ENCODE measurements at regions not wholly inside any gene's neighbourhood (a gene's known extent, or its start where the extent isn't known, plus 50 kb on each side); places are given as distances from the start of the nearest gene placed in this dataset.
A peak's percentile ranks its signal among the peaks of the same experiment; 100 is the strongest.

DNA sequence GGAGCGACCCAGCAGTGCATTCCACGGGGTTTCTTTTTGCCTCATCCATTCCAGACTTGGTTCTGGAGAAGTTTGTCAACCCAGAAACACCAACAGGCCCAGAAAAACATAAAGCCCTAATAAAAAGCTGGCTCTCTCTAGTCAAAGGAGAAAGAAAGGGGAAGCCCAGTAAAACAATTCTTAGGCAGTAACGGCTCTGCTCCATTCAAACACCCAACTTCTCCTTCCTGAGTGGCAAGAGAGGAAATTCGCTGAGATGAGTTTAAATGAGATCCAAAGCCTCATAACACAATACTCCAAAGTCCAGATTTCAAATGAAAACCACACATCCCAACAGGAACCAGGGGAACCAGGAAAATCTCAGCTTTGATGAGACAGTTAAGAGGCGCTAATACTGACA, 179.9 kb downstream of the RPIA start:
- no peak overlapping the region for H3K4me3 ChIP-seq (ENCODE audit: low read depth, low read length, poor library complexity, severe bottlenecking)
- TF ChIP-seq, protein P1, sequence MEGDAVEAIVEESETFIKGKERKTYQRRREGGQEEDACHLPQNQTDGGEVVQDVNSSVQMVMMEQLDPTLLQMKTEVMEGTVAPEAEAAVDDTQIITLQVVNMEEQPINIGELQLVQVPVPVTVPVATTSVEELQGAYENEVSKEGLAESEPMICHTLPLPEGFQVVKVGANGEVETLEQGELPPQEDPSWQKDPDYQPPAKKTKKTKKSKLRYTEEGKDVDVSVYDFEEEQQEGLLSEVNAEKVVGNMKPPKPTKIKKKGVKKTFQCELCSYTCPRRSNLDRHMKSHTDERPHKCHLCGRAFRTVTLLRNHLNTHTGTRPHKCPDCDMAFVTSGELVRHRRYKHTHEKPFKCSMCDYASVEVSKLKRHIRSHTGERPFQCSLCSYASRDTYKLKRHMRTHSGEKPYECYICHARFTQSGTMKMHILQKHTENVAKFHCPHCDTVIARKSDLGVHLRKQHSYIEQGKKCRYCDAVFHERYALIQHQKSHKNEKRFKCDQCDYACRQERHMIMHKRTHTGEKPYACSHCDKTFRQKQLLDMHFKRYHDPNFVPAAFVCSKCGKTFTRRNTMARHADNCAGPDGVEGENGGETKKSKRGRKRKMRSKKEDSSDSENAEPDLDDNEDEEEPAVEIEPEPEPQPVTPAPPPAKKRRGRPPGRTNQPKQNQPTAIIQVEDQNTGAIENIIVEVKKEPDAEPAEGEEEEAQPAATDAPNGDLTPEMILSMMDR (IDR thresholded peaks at IDR 0.05; ENCODE audit: low read length), result no peak
- TF ChIP-seq EZH2 (IDR thresholded peaks at IDR 0.05; ENCODE audit: borderline replicate concordance, low read length), result no peak
- no peaks in the 10 kb centered on the region for H3F3A ChIP-seq (ENCODE audit: insufficient read depth, low read length)
- H3K9ac ChIP-seq (ENCODE audit: low read length), result peak overlapping the region; percentile 69
- H2AFZ ChIP-seq (ENCODE audit: low read length), result no peak overlapping the region
- no peaks in the 10 kb centered on the region for H3K9me3 ChIP-seq (ENCODE audit: low read length)
- H3K79me2 ChIP-seq (ENCODE audit: insufficient read depth, low read length), result peaks cover 3% of the 10 kb centered on the region; the same call in 1 of the 2 replicates
- H3K4me2 ChIP-seq (ENCODE audit: low read length), result peak overlapping the region; percentile 32; the same call in 1 of the 2 replicates
- peaks cover 64% of the 10 kb centered on the region for H3K4me1 ChIP-seq (ENCODE audit: insufficient read depth, low read length, severe bottlenecking)
- H3K27ac ChIP-seq (ENCODE audit: low read depth, low read length, poor library complexity, severe bottlenecking), result peak overlapping the region; percentile 99
- no peaks in the 10 kb centered on the region for H3K9me2 ChIP-seq (ENCODE audit: low read depth, low read length)
- H4K20me1 ChIP-seq (ENCODE audit: insufficient read depth, low read length), result no peaks in the 10 kb centered on the region
- no peaks in the 10 kb centered on the region for H3K36me3 ChIP-seq (ENCODE audit: insufficient read depth, low read length)
- H3K27me3 ChIP-seq (ENCODE audit: insufficient read depth, low read length), result no peaks in the 10 kb centered on the region

DNA sequence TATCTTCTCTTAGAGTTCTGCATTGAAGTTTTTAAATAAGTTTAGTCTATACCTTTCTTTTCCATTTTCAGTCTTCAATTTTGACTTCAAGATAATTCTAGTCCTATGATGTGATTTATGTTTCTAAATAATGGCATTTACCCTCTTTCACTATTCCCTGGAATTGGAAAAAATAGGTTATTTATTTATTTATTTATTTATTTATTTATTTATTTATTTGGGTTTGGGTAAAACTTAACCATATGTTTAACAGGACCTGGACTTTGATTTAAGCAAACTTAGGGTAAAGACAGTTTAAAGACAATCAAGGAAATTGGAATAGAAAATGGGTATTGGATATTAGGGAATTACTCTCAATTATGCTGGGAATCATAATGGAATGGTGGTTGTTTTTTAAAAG, 182.1 kb downstream of the RPIA start:
- Histone ChIP-seq H3K4me3 (ENCODE audit: low read depth, low read length, poor library complexity, severe bottlenecking) (no peak overlapping the region), H3F3A (ENCODE audit: insufficient read depth, low read length) (no peaks in the 10 kb centered on the region), H4K20me1 (ENCODE audit: insufficient read depth, low read length) (no peaks in the 10 kb centered on the region), H3K4me2 (ENCODE audit: low read length) (peak overlapping the region; percentile 33), H3K36me3 (ENCODE audit: insufficient read depth, low read length) (no peaks in the 10 kb centered on the region), H3K27ac (ENCODE audit: low read depth, low read length, poor library complexity, severe bottlenecking) (no peak overlapping the region), H2AFZ (ENCODE audit: low read length) (no peak overlapping the region), H3K9me3 (ENCODE audit: low read length) (no peaks in the 10 kb centered on the region), H3K9ac (ENCODE audit: low read length) (no peak overlapping the region), H3K9me2 (ENCODE audit: low read depth, low read length) (no peaks in the 10 kb centered on the region), H3K27me3 (ENCODE audit: insufficient read depth, low read length) (no peaks in the 10 kb centered on the region), H3K79me2 (ENCODE audit: insufficient read depth, low read length) (no peaks in the 10 kb centered on the region), H3K4me1 (ENCODE audit: insufficient read depth, low read length, severe bottlenecking) (peaks cover 46% of the 10 kb centered on the region)
- no peak for TF ChIP-seq EZH2 (IDR thresholded peaks at IDR 0.05; ENCODE audit: borderline replicate concordance, low read length)
- TF ChIP-seq, protein P1 (IDR thresholded peaks at IDR 0.05; ENCODE audit: low read length), result no peak

DNA sequence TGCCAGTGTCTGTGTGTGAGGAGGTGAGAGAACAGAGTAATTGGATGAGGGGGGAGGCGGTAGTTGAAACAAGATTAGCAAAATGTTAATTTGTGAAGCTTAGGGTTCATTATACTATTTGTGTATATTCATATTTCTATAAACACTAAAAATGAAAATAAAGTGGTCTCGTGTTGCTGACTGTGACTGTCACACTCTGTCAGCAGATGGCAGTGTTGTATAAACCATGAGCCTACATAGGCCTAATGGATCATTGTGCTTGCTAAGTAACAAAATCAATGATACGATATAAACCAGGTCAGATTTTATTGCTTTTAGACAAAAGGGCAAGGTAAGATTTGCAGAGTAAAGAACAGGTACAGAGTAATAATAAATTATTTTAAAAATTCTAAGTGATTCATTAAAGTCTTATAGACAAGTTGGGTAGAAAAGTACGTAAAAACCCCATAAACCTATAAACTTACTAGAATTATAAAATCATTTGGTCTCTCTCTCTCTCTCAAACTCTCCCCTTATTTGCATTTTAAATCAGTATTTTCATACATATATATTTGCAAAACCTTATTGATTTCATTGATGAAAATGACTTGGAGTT, 182.7 kb downstream of the RPIA start:
- Histone ChIP-seq H3K79me2 (ENCODE audit: insufficient read depth, low read length) (no peaks in the 10 kb centered on the region), H3K27ac (ENCODE audit: low read depth, low read length, poor library complexity, severe bottlenecking) (no peak overlapping the region), H3K9me3 (ENCODE audit: low read length) (no peaks in the 10 kb centered on the region), H3K4me1 (ENCODE audit: insufficient read depth, low read length, severe bottlenecking) (peaks cover 41% of the 10 kb centered on the region), H3F3A (ENCODE audit: insufficient read depth, low read length) (no peaks in the 10 kb centered on the region), H3K9me2 (ENCODE audit: low read depth, low read length) (no peaks in the 10 kb centered on the region), H3K9ac (ENCODE audit: low read length) (no peak overlapping the region), H3K4me2 (ENCODE audit: low read length) (peak overlapping the region; percentile 33), H3K4me3 (ENCODE audit: low read depth, low read length, poor library complexity, severe bottlenecking) (no peak overlapping the region), H4K20me1 (ENCODE audit: insufficient read depth, low read length) (no peaks in the 10 kb centered on the region), H2AFZ (ENCODE audit: low read length) (no peak overlapping the region), H3K36me3 (ENCODE audit: insufficient read depth, low read length) (no peaks in the 10 kb centered on the region), H3K27me3 (ENCODE audit: insufficient read depth, low read length) (no peaks in the 10 kb centered on the region)
- TF ChIP-seq, protein P1 (IDR thresholded peaks at IDR 0.05; ENCODE audit: low read length), result peak; percentile 61
- no peak for TF ChIP-seq EZH2 (IDR thresholded peaks at IDR 0.05; ENCODE audit: borderline replicate concordance, low read length)
